ENCODE measurements at regions not wholly inside any gene's neighbourhood (a gene's known extent, or its start where the extent isn't known, plus 50 kb on each side); places are given as distances from the start of the nearest gene placed in this dataset.

GRCh38 chr6:137391061-137391814, 103.0 kb downstream of the OLIG3 start:
- TF ChIP-seq CTCF (IDR thresholded peaks at IDR 0.05 in 8 of 11, conservative IDR thresholded peaks at IDR 0.05 in 3 of 11) = no peak
- TF ChIP-seq POLR2A (IDR thresholded peaks at IDR 0.05) = no peak
- TF ChIP-seq POLR2AphosphoS5 (IDR thresholded peaks at IDR 0.05) = no peak
